ENCODE measurements at regions not wholly inside any gene's neighbourhood (a gene's known extent, or its start where the extent isn't known, plus 50 kb on each side); places are given as distances from the start of the nearest gene placed in this dataset.

DNA sequence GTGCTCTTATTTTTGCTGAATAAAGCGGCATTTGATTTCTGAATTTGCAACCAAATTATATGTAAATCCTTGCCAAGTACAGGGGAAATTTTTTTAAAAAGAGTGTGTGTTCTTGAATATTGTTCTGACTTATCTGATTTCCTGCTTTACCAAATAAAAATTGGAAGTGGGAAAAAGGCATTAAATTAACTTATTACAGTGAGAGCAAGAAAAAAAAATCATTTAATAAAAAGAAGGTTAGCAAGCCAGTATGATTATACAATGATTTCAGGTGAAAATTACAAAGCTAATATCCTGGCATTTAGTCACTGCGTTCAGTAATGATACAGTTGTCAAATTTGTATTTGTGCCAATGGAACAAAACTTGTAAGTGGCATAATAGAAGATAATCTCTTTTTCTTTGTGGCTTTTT is 82.1 kb upstream of the PPARA start:
- TF ChIP-seq EZH2 (IDR thresholded peaks at IDR 0.05) = no peak
- TF ChIP-seq, protein P1, sequence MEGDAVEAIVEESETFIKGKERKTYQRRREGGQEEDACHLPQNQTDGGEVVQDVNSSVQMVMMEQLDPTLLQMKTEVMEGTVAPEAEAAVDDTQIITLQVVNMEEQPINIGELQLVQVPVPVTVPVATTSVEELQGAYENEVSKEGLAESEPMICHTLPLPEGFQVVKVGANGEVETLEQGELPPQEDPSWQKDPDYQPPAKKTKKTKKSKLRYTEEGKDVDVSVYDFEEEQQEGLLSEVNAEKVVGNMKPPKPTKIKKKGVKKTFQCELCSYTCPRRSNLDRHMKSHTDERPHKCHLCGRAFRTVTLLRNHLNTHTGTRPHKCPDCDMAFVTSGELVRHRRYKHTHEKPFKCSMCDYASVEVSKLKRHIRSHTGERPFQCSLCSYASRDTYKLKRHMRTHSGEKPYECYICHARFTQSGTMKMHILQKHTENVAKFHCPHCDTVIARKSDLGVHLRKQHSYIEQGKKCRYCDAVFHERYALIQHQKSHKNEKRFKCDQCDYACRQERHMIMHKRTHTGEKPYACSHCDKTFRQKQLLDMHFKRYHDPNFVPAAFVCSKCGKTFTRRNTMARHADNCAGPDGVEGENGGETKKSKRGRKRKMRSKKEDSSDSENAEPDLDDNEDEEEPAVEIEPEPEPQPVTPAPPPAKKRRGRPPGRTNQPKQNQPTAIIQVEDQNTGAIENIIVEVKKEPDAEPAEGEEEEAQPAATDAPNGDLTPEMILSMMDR (IDR thresholded peaks at IDR 0.05) = no peak
- no peak for TF ChIP-seq EZH2phosphoT487 (IDR thresholded peaks at IDR 0.05)
